ENCODE measurements at regions not wholly inside any gene's neighbourhood (a gene's known extent, or its start where the extent isn't known, plus 50 kb on each side); places are given as distances from the start of the nearest gene placed in this dataset.

GRCh38 chr14:84203896-84204295, 1326.0 kb upstream of the FLRT2 start:
- no peak overlapping the region for H3K4me3 ChIP-seq (ENCODE audit: low read length in 2 of 2)
- DNase-seq (ENCODE audit: low read depth in 6 of 9, low spot score in 9 of 9), result no peak
- no peaks in the 10 kb centered on the region for H3K27me3 ChIP-seq (ENCODE audit: control insufficient read depth in 2 of 2, insufficient read depth in 1 of 2, low read length in 1 of 2)
- H3K9me3 ChIP-seq (ENCODE audit: control insufficient read depth in 2 of 2, insufficient read depth in 1 of 2, low read length in 1 of 2), result no peaks in the 10 kb centered on the region
- no peak overlapping the region for H3K27ac ChIP-seq (ENCODE audit: low read depth in 1 of 2, low read length in 1 of 2)
- H3K4me1 ChIP-seq (ENCODE audit: control insufficient read depth in 2 of 2, insufficient read depth in 2 of 2, low read length in 2 of 2), result no peaks in the 10 kb centered on the region
- no peaks in the 10 kb centered on the region for H3K36me3 ChIP-seq (ENCODE audit: control insufficient read depth in 2 of 2, insufficient read depth in 2 of 2, low read length in 1 of 2)

GRCh38 chr14:84208451-84208850, 1321.5 kb upstream of the FLRT2 start:
- Histone ChIP-seq H3K4me3 (ENCODE audit: low read length in 2 of 2) (no peak overlapping the region), H3K27me3 (ENCODE audit: control insufficient read depth in 2 of 2, insufficient read depth in 1 of 2, low read length in 1 of 2) (no peaks in the 10 kb centered on the region), H3K27ac (ENCODE audit: low read depth in 1 of 2, low read length in 1 of 2) (no peak overlapping the region), H3K4me1 (ENCODE audit: control insufficient read depth in 2 of 2, insufficient read depth in 2 of 2, low read length in 2 of 2) (no peaks in the 10 kb centered on the region), H3K9me3 (ENCODE audit: control insufficient read depth in 2 of 2, insufficient read depth in 1 of 2, low read length in 1 of 2) (no peaks in the 10 kb centered on the region), H3K36me3 (ENCODE audit: control insufficient read depth in 2 of 2, insufficient read depth in 2 of 2, low read length in 1 of 2) (no peaks in the 10 kb centered on the region)
- WGBS, result 94% methylated on average over 7 of the region's 7 CpGs
- no peak for DNase-seq (ENCODE audit: low read depth in 6 of 9, low spot score in 9 of 9)

- WGBS, result 57% methylated on average over 1 of the region's 1 CpG
- no peaks in the 10 kb centered on the region for H3K36me3 ChIP-seq (ENCODE audit: control insufficient read depth in 2 of 2, insufficient read depth in 2 of 2, low read length in 1 of 2)
- H3K4me1 ChIP-seq (ENCODE audit: control insufficient read depth in 2 of 2, insufficient read depth in 2 of 2, low read length in 2 of 2), result no peaks in the 10 kb centered on the region
- H3K9me3 ChIP-seq (ENCODE audit: control insufficient read depth in 2 of 2, insufficient read depth in 1 of 2, low read length in 1 of 2), result no peaks in the 10 kb centered on the region
- DNase-seq (ENCODE audit: low read depth in 6 of 9, low spot score in 9 of 9), result no peak
- no peak overlapping the region for H3K27ac ChIP-seq (ENCODE audit: low read depth in 1 of 2, low read length in 1 of 2)
- no peak overlapping the region for H3K4me3 ChIP-seq (ENCODE audit: low read length in 2 of 2)
- H3K27me3 ChIP-seq (ENCODE audit: control insufficient read depth in 2 of 2, insufficient read depth in 1 of 2, low read length in 1 of 2), result no peaks in the 10 kb centered on the region
Measured at GRCh38 chr14:84209031-84209430, 1320.9 kb upstream of the FLRT2 start.

- Histone ChIP-seq H3K36me3 (ENCODE audit: control insufficient read depth in 2 of 2, insufficient read depth in 2 of 2, low read length in 1 of 2) (no peaks in the 10 kb centered on the region), H3K27me3 (ENCODE audit: control insufficient read depth in 2 of 2, insufficient read depth in 1 of 2, low read length in 1 of 2) (no peaks in the 10 kb centered on the region), H3K4me3 (ENCODE audit: low read length in 2 of 2) (no peak overlapping the region), H3K4me1 (ENCODE audit: control insufficient read depth in 2 of 2, insufficient read depth in 2 of 2, low read length in 2 of 2) (no peaks in the 10 kb centered on the region), H3K9me3 (ENCODE audit: control insufficient read depth in 2 of 2, insufficient read depth in 1 of 2, low read length in 1 of 2) (peaks cover 0 to 4% of the 10 kb centered on the region in 2 donors), H3K27ac (ENCODE audit: low read depth in 1 of 2, low read length in 1 of 2) (no peak overlapping the region)
- DNase-seq (ENCODE audit: low read depth in 6 of 9, low spot score in 9 of 9), result no peak
- WGBS, result 95% methylated on average over 1 of the region's 1 CpG
Measured at GRCh38 chr14:84217066-84217465, 1312.9 kb upstream of the FLRT2 start.

- no peak for DNase-seq (ENCODE audit: low read depth in 6 of 9, low spot score in 9 of 9)
- no peak overlapping the region for H3K4me3 ChIP-seq (ENCODE audit: low read length in 2 of 2)
- no peaks in the 10 kb centered on the region for H3K36me3 ChIP-seq (ENCODE audit: control insufficient read depth in 2 of 2, insufficient read depth in 2 of 2, low read length in 1 of 2)
- no peaks in the 10 kb centered on the region for H3K4me1 ChIP-seq (ENCODE audit: control insufficient read depth in 2 of 2, insufficient read depth in 2 of 2, low read length in 2 of 2)
- H3K27me3 ChIP-seq (ENCODE audit: control insufficient read depth in 2 of 2, insufficient read depth in 1 of 2, low read length in 1 of 2), result no peaks in the 10 kb centered on the region
- H3K27ac ChIP-seq (ENCODE audit: low read depth in 1 of 2, low read length in 1 of 2), result no peak overlapping the region
- H3K9me3 ChIP-seq (ENCODE audit: control insufficient read depth in 2 of 2, insufficient read depth in 1 of 2, low read length in 1 of 2), result no peaks in the 10 kb centered on the region
- 97% methylated on average over 1 of the region's 1 CpG for WGBS
Measured at GRCh38 chr14:84225268-84225667, 1304.7 kb upstream of the FLRT2 start.

GRCh38 chr14:84228702-84229101, 1301.2 kb upstream of the FLRT2 start:
- no peaks in the 10 kb centered on the region for H3K27me3 ChIP-seq (ENCODE audit: control insufficient read depth in 2 of 2, insufficient read depth in 1 of 2, low read length in 1 of 2)
- H3K36me3 ChIP-seq (ENCODE audit: control insufficient read depth in 2 of 2, insufficient read depth in 2 of 2, low read length in 1 of 2), result no peaks in the 10 kb centered on the region
- H3K9me3 ChIP-seq (ENCODE audit: control insufficient read depth in 2 of 2, insufficient read depth in 1 of 2, low read length in 1 of 2), result no peaks in the 10 kb centered on the region
- H3K4me1 ChIP-seq (ENCODE audit: control insufficient read depth in 2 of 2, insufficient read depth in 2 of 2, low read length in 2 of 2), result no peaks in the 10 kb centered on the region
- H3K27ac ChIP-seq (ENCODE audit: low read depth in 1 of 2, low read length in 1 of 2), result no peak overlapping the region
- no peak overlapping the region for H3K4me3 ChIP-seq (ENCODE audit: low read length in 2 of 2)
- no peak for DNase-seq (ENCODE audit: low read depth in 6 of 9, low spot score in 9 of 9)
- WGBS, result 96% methylated on average over 3 of the region's 3 CpGs

- Histone ChIP-seq H3K4me3 (ENCODE audit: low read length in 2 of 2) (no peak overlapping the region), H3K4me1 (ENCODE audit: control insufficient read depth in 2 of 2, insufficient read depth in 2 of 2, low read length in 2 of 2) (no peaks in the 10 kb centered on the region), H3K36me3 (ENCODE audit: control insufficient read depth in 2 of 2, insufficient read depth in 2 of 2, low read length in 1 of 2) (no peaks in the 10 kb centered on the region), H3K27ac (ENCODE audit: low read depth in 1 of 2, low read length in 1 of 2) (no peak overlapping the region), H3K27me3 (ENCODE audit: control insufficient read depth in 2 of 2, insufficient read depth in 1 of 2, low read length in 1 of 2) (no peaks in the 10 kb centered on the region), H3K9me3 (ENCODE audit: control insufficient read depth in 2 of 2, insufficient read depth in 1 of 2, low read length in 1 of 2) (no peaks in the 10 kb centered on the region)
- no peak for DNase-seq (ENCODE audit: low read depth in 6 of 9, low spot score in 9 of 9)
- WGBS, result 95% methylated on average over 7 of the region's 7 CpGs
Measured at GRCh38 chr14:84234281-84234680, 1295.7 kb upstream of the FLRT2 start.

GRCh38 chr14:84236290-84236689, 1293.7 kb upstream of the FLRT2 start:
- H3K9me3 ChIP-seq (ENCODE audit: control insufficient read depth in 2 of 2, insufficient read depth in 1 of 2, low read length in 1 of 2), result no peaks in the 10 kb centered on the region
- H3K4me1 ChIP-seq (ENCODE audit: control insufficient read depth in 2 of 2, insufficient read depth in 2 of 2, low read length in 2 of 2), result no peaks in the 10 kb centered on the region
- no peaks in the 10 kb centered on the region for H3K27me3 ChIP-seq (ENCODE audit: control insufficient read depth in 2 of 2, insufficient read depth in 1 of 2, low read length in 1 of 2)
- no peak overlapping the region for H3K4me3 ChIP-seq (ENCODE audit: low read length in 2 of 2)
- no peak for DNase-seq (ENCODE audit: low read depth in 6 of 9, low spot score in 9 of 9)
- WGBS, result 94% methylated on average over 3 of the region's 3 CpGs
- no peaks in the 10 kb centered on the region for H3K36me3 ChIP-seq (ENCODE audit: control insufficient read depth in 2 of 2, insufficient read depth in 2 of 2, low read length in 1 of 2)
- H3K27ac ChIP-seq (ENCODE audit: low read depth in 1 of 2, low read length in 1 of 2), result no peak overlapping the region

- H3K9me3 ChIP-seq (ENCODE audit: control insufficient read depth in 2 of 2, insufficient read depth in 1 of 2, low read length in 1 of 2), result no peaks in the 10 kb centered on the region
- DNase-seq (ENCODE audit: low read depth in 6 of 9, low spot score in 9 of 9), result no peak
- no peak overlapping the region for H3K4me3 ChIP-seq (ENCODE audit: low read length in 2 of 2)
- H3K27me3 ChIP-seq (ENCODE audit: control insufficient read depth in 2 of 2, insufficient read depth in 1 of 2, low read length in 1 of 2), result no peaks in the 10 kb centered on the region
- H3K36me3 ChIP-seq (ENCODE audit: control insufficient read depth in 2 of 2, insufficient read depth in 2 of 2, low read length in 1 of 2), result no peaks in the 10 kb centered on the region
- no peaks in the 10 kb centered on the region for H3K4me1 ChIP-seq (ENCODE audit: control insufficient read depth in 2 of 2, insufficient read depth in 2 of 2, low read length in 2 of 2)
- H3K27ac ChIP-seq (ENCODE audit: low read depth in 1 of 2, low read length in 1 of 2), result no peak overlapping the region
- WGBS, result 95% methylated on average over 2 of the region's 2 CpGs
Measured at GRCh38 chr14:84237881-84238280, 1292.1 kb upstream of the FLRT2 start.

- DNase-seq (ENCODE audit: low read depth in 6 of 9, low spot score in 9 of 9), result no peak
- WGBS, result 97% methylated on average over 1 of the region's 1 CpG
- Histone ChIP-seq H3K9me3 (ENCODE audit: control insufficient read depth in 2 of 2, insufficient read depth in 1 of 2, low read length in 1 of 2) (peaks cover 0 to 6% of the 10 kb centered on the region in 2 donors), H3K4me3 (ENCODE audit: low read length in 2 of 2) (no peak overlapping the region), H3K36me3 (ENCODE audit: control insufficient read depth in 2 of 2, insufficient read depth in 2 of 2, low read length in 1 of 2) (no peaks in the 10 kb centered on the region), H3K4me1 (ENCODE audit: control insufficient read depth in 2 of 2, insufficient read depth in 2 of 2, low read length in 2 of 2) (no peaks in the 10 kb centered on the region), H3K27ac (ENCODE audit: low read depth in 1 of 2, low read length in 1 of 2) (no peak overlapping the region), H3K27me3 (ENCODE audit: control insufficient read depth in 2 of 2, insufficient read depth in 1 of 2, low read length in 1 of 2) (no peaks in the 10 kb centered on the region)
Measured at GRCh38 chr14:84247693-84248092, 1282.3 kb upstream of the FLRT2 start.

Data from thymus (tissue), 11 donors.